ENCODE measurements at regions not wholly inside any gene's neighbourhood (a gene's known extent, or its start where the extent isn't known, plus 50 kb on each side); places are given as distances from the start of the nearest gene placed in this dataset.

DNA sequence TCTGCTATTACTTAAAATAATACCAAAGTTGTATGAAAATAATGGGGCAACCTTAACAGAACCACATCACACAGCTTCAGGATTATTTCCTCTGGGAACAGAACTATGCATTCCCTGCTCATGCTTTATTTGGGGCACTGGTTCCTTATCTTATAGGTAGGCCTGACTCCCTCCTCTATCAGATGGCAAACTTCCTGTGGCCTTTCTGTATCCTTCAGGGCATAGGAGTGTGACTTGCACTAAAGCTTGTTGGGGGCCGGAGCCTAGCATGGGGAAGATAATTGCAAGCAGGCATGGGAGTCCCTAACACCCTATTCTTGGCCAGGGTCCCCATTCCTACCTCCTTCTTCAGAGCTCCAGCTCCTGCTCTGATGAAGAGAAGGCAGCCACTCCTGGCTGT is 167.2 kb upstream of the SERTAD2 start:
- TF ChIP-seq, protein P1, sequence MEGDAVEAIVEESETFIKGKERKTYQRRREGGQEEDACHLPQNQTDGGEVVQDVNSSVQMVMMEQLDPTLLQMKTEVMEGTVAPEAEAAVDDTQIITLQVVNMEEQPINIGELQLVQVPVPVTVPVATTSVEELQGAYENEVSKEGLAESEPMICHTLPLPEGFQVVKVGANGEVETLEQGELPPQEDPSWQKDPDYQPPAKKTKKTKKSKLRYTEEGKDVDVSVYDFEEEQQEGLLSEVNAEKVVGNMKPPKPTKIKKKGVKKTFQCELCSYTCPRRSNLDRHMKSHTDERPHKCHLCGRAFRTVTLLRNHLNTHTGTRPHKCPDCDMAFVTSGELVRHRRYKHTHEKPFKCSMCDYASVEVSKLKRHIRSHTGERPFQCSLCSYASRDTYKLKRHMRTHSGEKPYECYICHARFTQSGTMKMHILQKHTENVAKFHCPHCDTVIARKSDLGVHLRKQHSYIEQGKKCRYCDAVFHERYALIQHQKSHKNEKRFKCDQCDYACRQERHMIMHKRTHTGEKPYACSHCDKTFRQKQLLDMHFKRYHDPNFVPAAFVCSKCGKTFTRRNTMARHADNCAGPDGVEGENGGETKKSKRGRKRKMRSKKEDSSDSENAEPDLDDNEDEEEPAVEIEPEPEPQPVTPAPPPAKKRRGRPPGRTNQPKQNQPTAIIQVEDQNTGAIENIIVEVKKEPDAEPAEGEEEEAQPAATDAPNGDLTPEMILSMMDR (IDR thresholded peaks at IDR 0.05): no peak
- DNase-seq (ENCODE audit: low spot score) (no peak), ATAC-seq (ENCODE audit: low FRiP score) (no peak)

DNA sequence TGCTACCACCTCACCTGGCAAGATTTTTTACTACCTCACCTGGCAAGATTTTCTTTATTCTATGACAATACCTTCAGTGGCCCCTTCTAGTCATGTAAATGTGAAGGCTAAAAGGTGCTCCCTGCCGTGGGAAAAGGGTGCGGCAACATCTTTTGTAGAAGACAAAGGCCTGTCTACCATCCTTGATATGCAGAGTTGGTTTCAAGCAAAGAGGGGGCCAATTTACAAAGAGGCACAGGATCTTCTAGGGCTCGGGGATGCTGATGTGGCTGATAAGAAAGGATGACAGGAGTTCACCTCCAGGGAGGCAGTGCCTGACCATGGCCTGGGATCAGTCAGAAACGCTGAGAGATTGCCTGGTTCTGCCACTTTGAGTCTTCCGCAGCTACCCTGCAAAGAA is 165.4 kb upstream of the SLC1A4 start:
- ATAC-seq (ENCODE audit: low FRiP score) (no peak), DNase-seq (ENCODE audit: low spot score) (no peak)
- TF ChIP-seq, protein P1 (IDR thresholded peaks at IDR 0.05): no peak

DNA sequence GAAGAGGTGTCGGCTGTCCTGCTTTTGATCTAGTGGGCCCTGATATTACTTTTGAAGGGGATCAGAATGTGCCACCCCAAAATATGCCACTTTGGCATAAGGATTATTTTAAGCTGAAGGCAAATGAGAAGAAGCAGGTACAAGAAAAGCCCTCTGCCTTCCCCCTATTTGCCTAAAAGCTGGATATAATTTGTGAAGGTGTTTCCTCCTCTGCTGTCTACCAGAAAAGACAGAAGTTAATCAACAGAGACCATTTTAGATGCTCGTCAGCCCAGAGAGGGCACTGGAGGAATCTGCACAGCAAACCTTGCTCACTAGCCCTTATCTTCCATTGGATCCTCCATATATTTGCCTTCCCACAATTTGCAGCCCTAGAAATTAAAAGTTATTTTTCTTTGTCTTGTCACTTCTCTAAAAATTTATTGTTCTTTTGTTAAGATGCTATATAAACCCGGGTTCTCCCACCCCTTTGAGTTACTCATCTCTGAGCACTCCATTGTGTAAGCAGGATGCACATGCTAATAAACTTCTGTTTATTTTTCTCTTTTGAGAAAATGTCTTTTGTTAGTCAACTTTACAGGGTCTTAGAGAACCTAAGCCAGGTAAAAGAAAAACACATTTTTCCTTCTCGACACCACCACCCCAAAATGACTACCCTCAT is 163.2 kb upstream of the SLC1A4 start:
- TF ChIP-seq, protein P1 (IDR thresholded peaks at IDR 0.05): no peak
- DNase-seq (ENCODE audit: low spot score): no peak
- no peak for ATAC-seq (ENCODE audit: low FRiP score)

DNA sequence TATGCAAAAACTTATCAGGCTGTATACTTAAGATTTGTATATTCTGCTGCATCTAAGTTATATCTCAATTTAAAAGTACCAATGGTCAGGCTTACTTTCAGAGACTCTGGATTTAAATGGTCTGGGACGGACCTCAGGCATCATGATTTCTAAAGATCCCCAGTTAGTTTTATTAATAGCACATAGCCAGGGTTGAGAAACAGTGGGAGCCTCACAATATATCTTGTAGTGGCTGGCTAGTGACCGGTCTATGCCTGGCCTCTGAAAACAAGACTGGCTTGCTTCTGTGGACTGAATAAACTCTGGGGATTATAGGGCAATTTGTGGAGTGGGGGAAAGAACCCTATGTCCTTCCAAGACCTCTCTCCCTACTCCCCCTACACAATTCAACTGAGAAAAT is 162.5 kb upstream of the SLC1A4 start:
- TF ChIP-seq, protein P1 (IDR thresholded peaks at IDR 0.05): no peak
- DNase-seq (ENCODE audit: low spot score): no peak
- no peak for ATAC-seq (ENCODE audit: low FRiP score)

DNA sequence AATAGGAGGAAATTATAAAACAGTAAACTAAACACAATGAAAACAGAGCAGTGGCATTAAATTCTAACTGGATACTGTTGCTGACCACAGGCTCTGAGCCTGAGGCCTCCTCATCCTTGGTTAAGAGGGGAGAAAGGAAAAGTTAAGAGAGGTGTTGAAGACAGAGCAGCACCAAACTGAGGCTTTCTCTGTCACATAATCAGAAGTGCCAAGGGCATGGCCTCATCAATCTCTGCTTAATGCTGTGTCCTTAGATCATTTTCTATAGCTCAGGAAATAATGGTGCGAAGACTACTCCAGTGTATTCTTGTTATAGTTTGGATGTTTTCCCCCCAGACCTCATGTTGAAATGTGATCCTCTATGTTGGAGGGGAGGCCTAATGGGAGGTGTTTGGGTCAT is 160.9 kb upstream of the SLC1A4 start:
- ATAC-seq (ENCODE audit: low FRiP score) (no peak), DNase-seq (ENCODE audit: low spot score) (no peak)
- TF ChIP-seq, protein P1 (IDR thresholded peaks at IDR 0.05): no peak

DNA sequence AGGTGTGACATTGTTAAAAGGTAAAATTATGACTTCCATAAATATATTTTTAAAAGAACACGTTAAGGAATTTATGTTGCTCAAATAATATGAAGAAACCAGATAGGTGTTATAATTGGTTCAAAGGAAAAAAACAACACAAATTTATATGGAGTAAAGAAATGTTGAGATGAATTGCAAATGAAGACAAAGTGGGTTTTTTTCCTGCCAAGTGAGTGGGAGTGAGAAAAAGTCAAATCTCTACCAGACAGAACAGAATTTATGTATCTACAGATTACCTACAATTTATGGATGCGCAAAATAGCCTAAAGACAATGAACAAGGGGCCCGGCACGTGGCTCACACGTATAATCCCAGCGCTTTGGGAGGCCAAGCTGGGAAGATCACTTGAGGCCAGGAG is 159.7 kb upstream of the SLC1A4 start:
- no peak for ATAC-seq (ENCODE audit: low FRiP score)
- TF ChIP-seq, protein P1 (IDR thresholded peaks at IDR 0.05): no peak
- DNase-seq (ENCODE audit: low spot score): no peak

DNA sequence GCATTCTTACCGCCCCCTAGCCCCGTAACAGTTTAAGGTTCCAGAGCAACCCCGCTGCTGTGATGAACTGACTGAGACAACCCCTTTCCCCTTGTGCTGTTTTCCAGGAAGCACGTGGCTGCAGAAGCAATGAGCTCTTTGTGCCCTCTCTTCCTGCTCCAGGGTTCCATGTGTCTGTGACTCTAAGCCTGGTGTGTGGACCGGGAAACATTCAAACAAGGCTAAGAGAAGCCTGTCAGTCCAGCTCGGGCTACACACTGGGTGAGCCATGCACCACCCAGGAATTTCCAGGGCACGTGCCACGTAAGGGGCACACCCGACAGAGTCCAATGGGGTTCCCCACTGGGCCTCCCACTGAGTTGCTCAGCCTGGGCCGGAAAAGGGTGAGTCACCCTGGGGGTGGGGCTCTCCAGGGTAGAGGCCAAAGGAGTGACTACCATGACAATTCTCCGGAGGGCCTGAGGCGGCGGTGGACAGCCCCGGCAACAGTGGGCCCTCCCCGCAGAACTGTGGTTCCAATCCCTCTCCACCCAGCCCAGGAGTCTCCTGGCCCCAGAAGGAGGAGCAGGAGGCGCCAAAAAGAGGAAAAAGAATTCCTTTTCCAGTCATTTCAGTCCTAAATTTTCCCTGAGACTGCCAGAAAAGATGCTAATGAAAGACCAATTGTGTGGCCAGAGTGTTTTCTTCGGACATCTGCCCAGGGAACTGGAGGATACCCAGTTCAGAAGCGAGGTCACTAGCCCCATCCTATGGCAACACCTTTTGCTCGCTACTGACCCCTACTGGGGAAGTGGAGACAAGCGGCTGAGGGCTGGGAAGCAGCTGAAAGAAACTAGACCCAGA is 157.8 kb upstream of the SLC1A4 start:
- ATAC-seq (ENCODE audit: low FRiP score): peak; percentile 88
- TF ChIP-seq, protein P1 (IDR thresholded peaks at IDR 0.05): peak in 1 of 3 donors; percentile 53

More for the DNA sequence above, 157.8 kb upstream of the SLC1A4 start:
- peak; percentile 87 for DNase-seq (ENCODE audit: low spot score)
